Thyroid gland (tissue), 4 donors: ENCODE measurements at regions not wholly inside any gene's neighbourhood (a gene's known extent, or its start where the extent isn't known, plus 50 kb on each side); places are given as distances from the start of the nearest gene placed in this dataset.

Experiments
- CTCF ChIP-seq, 6 experiments: fragments of 200-600 bp in 3 of 6; fragments of 450-650 bp in 3 of 6; sonication (generic) in 3 of 6; IDR thresholded peaks; one replicate each; pipeline ENCODE4 v1.5.1; 2016 to 2019; ENCODE audit warnings: antibody characterized with exemption in 6 of 6, mild to moderate bottlenecking in 2 of 6, inconsistent platforms in 1 of 6, moderate library complexity in 1 of 6
- POLR2A ChIP-seq, 2 donors: fragments of 450-650 bp; IDR thresholded peaks; one replicate each; pipeline ENCODE4 v1.6.1; 2017; ENCODE audit warnings: antibody characterized with exemption in 2 of 2, mild to moderate bottlenecking in 2 of 2, moderate library complexity in 1 of 2

- no peak for TF ChIP-seq CTCF (IDR thresholded peaks at IDR 0.05)
- TF ChIP-seq POLR2A (IDR thresholded peaks at IDR 0.05), result no peak
Measured at GRCh38 chr2:234830853-234831252, 121.0 kb upstream of the SH3BP4 start.
